Ascending aorta (tissue), 2 donors: ENCODE measurements at regions not wholly inside any gene's neighbourhood (a gene's known extent, or its start where the extent isn't known, plus 50 kb on each side); places are given as distances from the start of the nearest gene placed in this dataset.

Source experiments
- DNase-seq, 2 donors: peaks; one replicate each; pipeline ENCODE4 v3.0.0-alpha.2; 2019; ENCODE audit warnings: low spot score in 2 of 2
- H3K27ac ChIP-seq, 2 donors: fragments of 200-600 bp; sonication (generic); one replicate each; pipeline ENCODE4 v1.5.1; 2016 to 2017; ENCODE audit warnings: mild to moderate bottlenecking in 1 of 2
- H3K27me3 ChIP-seq: fragments of 200-600 bp; sonication (generic); one replicate; pipeline ENCODE4 v1.5.1; 2017
- H3K36me3 ChIP-seq, 2 donors: fragments of 200-600 bp; sonication (generic); one replicate each; pipeline ENCODE4 v1.5.1; 2016
- H3K4me1 ChIP-seq, 2 donors: fragments of 200-600 bp; sonication (generic); one replicate each; pipeline ENCODE4 v1.5.1; 2016 to 2017; ENCODE audit warnings: mild to moderate bottlenecking in 1 of 2
- H3K4me3 ChIP-seq, 2 donors: fragments of 200-600 bp; sonication (generic); one replicate each; pipeline ENCODE4 v1.5.1; 2016 to 2017; ENCODE audit warnings: mild to moderate bottlenecking in 1 of 2
- H3K9me3 ChIP-seq, 2 donors: fragments of 200-600 bp; sonication (generic); one replicate each; pipeline ENCODE4 v1.5.1; 2016
- CTCF ChIP-seq, 3 experiments: fragments of 200-600 bp in 2 of 3; fragments of 450-650 bp in 1 of 3; sonication (generic) in 2 of 3; IDR thresholded peaks; one replicate each; pipeline ENCODE4 v1.5.1; 2016 to 2019; ENCODE audit warnings: antibody characterized with exemption in 3 of 3, mild to moderate bottlenecking in 1 of 3, moderate library complexity in 1 of 3
- intact Hi-C: fragments of 100-400 bp; cut with DNase I; formaldehyde crosslinking; loops from one replicate; pipeline ENCODE4 v1.15.1; 2023

- intact Hi-C loops, result no loop called here
- no peak for DNase-seq
- no peaks in the 10 kb centered on the region for H3K27me3 ChIP-seq
These were observed 54.1 kb upstream of the FOXQ1 start for GRCh38 chr6:1257778-1258177.

GRCh38 chr6:1256435-1257008 lies 55.4 kb upstream of the FOXQ1 start:
- Histone ChIP-seq H3K4me1 (no peaks in the 10 kb centered on the region), H3K27ac (no peak overlapping the region), H3K9me3 (no peaks in the 10 kb centered on the region), H3K36me3 (no peaks in the 10 kb centered on the region), H3K4me3 (no peak overlapping the region), H3K27me3 (no peaks in the 10 kb centered on the region)
- no peak for TF ChIP-seq CTCF (IDR thresholded peaks at IDR 0.05)
- no peak for DNase-seq
- intact Hi-C loops, result no loop called here

More at GRCh38 chr6:1257778-1258177, 54.1 kb upstream of the FOXQ1 start:
- no peaks in the 10 kb centered on the region for H3K4me1 ChIP-seq
- no peak overlapping the region for H3K27ac ChIP-seq
- H3K36me3 ChIP-seq, result no peaks in the 10 kb centered on the region
- no peak for TF ChIP-seq CTCF (IDR thresholded peaks at IDR 0.05)
- H3K4me3 ChIP-seq, result no peak overlapping the region
- no peaks in the 10 kb centered on the region for H3K9me3 ChIP-seq

GRCh38 chr6:1255636-1256365 lies 56.1 kb upstream of the FOXQ1 start:
- TF ChIP-seq CTCF (IDR thresholded peaks at IDR 0.05), result no peak
- no peaks in the 10 kb centered on the region for H3K4me1 ChIP-seq
- H3K27me3 ChIP-seq, result no peaks in the 10 kb centered on the region
- no peaks in the 10 kb centered on the region for H3K9me3 ChIP-seq
- intact Hi-C loops, result no loop called here
- no peak overlapping the region for H3K4me3 ChIP-seq
- no peaks in the 10 kb centered on the region for H3K36me3 ChIP-seq
- DNase-seq, result no peak
- H3K27ac ChIP-seq, result no peak overlapping the region

GRCh38 chr6:1254326-1254725 lies 57.6 kb upstream of the FOXQ1 start:
- Histone ChIP-seq H3K9me3 (no peaks in the 10 kb centered on the region), H3K36me3 (no peaks in the 10 kb centered on the region), H3K4me3 (no peak overlapping the region), H3K4me1 (no peaks in the 10 kb centered on the region), H3K27ac (no peak overlapping the region), H3K27me3 (no peaks in the 10 kb centered on the region)
- intact Hi-C loops, result no loop called here
- DNase-seq, result no peak
- no peak for TF ChIP-seq CTCF (IDR thresholded peaks at IDR 0.05)

- intact Hi-C loops, result no loop called here
- TF ChIP-seq CTCF (IDR thresholded peaks at IDR 0.05), result no peak
These were observed 58.1 kb upstream of the FOXQ1 start for GRCh38 chr6:1253816-1254215.

More at GRCh38 chr6:1253816-1254215, 58.1 kb upstream of the FOXQ1 start:
- Histone ChIP-seq H3K9me3 (no peaks in the 10 kb centered on the region), H3K27ac (no peak overlapping the region), H3K27me3 (no peaks in the 10 kb centered on the region), H3K4me1 (no peaks in the 10 kb centered on the region), H3K4me3 (no peak overlapping the region), H3K36me3 (no peaks in the 10 kb centered on the region)
- no peak for DNase-seq
